OCI-LY7 (cell line): ENCODE measurements at regions not wholly inside any gene's neighbourhood (a gene's known extent, or its start where the extent isn't known, plus 50 kb on each side); places are given as distances from the start of the nearest gene placed in this dataset.

Experiments
- CTCF ChIP-seq: fragments of 200-600 bp; sonication (generic); conservative IDR thresholded peaks from 2 replicates; pipeline ENCODE4 v1.5.1; 2014; ENCODE audit warnings: mild to moderate bottlenecking, antibody characterized with exemption, low read length, moderate library complexity, mixed read lengths
- EZH2phosphoT487 ChIP-seq: fragments of 200-600 bp; sonication (generic); IDR thresholded peaks from 2 replicates; pipeline ENCODE4 v1.6.1; 2018; ENCODE audit warnings: low read depth, borderline replicate concordance, mild to moderate bottlenecking, mixed run types, antibody characterized with exemption, low read length, moderate library complexity, mixed read lengths

- TF ChIP-seq CTCF = no peak
- TF ChIP-seq EZH2phosphoT487 = no peak
Measured at GRCh38 chr13:79659121-79659521, 178.2 kb downstream of the NDFIP2 start.
